ENCODE measurements at regions not wholly inside any gene's neighbourhood (a gene's known extent, or its start where the extent isn't known, plus 50 kb on each side); places are given as distances from the start of the nearest gene placed in this dataset.

GRCh38 chr6:62819640-62820039, 391.6 kb upstream of the FKBP1C start:
- DNase-seq = no peak
- ATAC-seq = no peak
- H3K4me1 ChIP-seq = no peaks in the 10 kb centered on the region
- H3K27me3 ChIP-seq = no peaks in the 10 kb centered on the region
- no peaks in the 10 kb centered on the region for H3K36me3 ChIP-seq
- TF ChIP-seq, protein P1, sequence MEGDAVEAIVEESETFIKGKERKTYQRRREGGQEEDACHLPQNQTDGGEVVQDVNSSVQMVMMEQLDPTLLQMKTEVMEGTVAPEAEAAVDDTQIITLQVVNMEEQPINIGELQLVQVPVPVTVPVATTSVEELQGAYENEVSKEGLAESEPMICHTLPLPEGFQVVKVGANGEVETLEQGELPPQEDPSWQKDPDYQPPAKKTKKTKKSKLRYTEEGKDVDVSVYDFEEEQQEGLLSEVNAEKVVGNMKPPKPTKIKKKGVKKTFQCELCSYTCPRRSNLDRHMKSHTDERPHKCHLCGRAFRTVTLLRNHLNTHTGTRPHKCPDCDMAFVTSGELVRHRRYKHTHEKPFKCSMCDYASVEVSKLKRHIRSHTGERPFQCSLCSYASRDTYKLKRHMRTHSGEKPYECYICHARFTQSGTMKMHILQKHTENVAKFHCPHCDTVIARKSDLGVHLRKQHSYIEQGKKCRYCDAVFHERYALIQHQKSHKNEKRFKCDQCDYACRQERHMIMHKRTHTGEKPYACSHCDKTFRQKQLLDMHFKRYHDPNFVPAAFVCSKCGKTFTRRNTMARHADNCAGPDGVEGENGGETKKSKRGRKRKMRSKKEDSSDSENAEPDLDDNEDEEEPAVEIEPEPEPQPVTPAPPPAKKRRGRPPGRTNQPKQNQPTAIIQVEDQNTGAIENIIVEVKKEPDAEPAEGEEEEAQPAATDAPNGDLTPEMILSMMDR (IDR thresholded peaks at IDR 0.05) = no peak
- WGBS, 2 donors = 82 to 85% methylated on average over 2 of the region's 2 CpGs
- intact Hi-C loops (cut with DNase I) = no loop called here
- peaks cover 0 to 31% (median 0%) of the 10 kb centered on the region in 11 donors for H3K9me3 ChIP-seq
- H3K27ac ChIP-seq = no peak overlapping the region
- H3K4me3 ChIP-seq = no peak overlapping the region

- WGBS, 2 donors = 56 to 57% methylated on average over 1 of the region's 1 CpG
These were observed 402.5 kb upstream of the FKBP1C start for GRCh38 chr6:62808565-62809293.

DNA sequence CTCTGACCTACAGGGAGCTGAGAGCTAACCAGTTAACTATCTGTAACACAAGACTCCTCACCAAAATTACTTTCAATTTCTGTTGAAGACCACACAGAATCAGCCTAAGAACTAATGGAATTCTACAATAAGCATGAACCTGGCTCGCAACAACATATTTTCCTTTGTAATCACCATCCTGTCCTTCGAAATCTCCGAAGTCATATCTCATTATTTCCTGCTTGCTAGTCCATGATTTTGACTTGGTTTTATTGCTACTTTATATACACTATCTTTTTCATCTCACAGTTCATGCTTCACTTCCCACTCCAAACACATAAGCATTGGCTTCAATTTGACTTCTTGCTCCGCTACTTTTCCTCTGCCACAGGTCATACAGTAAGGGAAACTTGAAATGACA, 405.8 kb upstream of the FKBP1C start:
- H3K27ac ChIP-seq = no peak overlapping the region
- no peak overlapping the region for H3K4me3 ChIP-seq
- no peaks in the 10 kb centered on the region for H3K4me1 ChIP-seq
- H3K36me3 ChIP-seq = no peaks in the 10 kb centered on the region
- WGBS, 2 donors = 45 to 62% methylated on average over 4 of the region's 4 CpGs
- TF ChIP-seq, protein P1 (IDR thresholded peaks at IDR 0.05) = no peak
- H3K9me3 ChIP-seq = peaks cover 0 to 14% (median 0%) of the 10 kb centered on the region in 11 donors
- DNase-seq (no peak), ATAC-seq (no peak)
- no peaks in the 10 kb centered on the region for H3K27me3 ChIP-seq
- intact Hi-C loops (cut with DNase I) = no loop called here

More at GRCh38 chr6:62808565-62809293, 402.5 kb upstream of the FKBP1C start:
- intact Hi-C loops (cut with DNase I) = no loop called here
- H3K36me3 ChIP-seq = no peaks in the 10 kb centered on the region
- H3K27me3 ChIP-seq = no peaks in the 10 kb centered on the region
- ATAC-seq (no peak), DNase-seq (no peak)
- H3K4me1 ChIP-seq = no peaks in the 10 kb centered on the region
- TF ChIP-seq, protein P1 (IDR thresholded peaks at IDR 0.05) = no peak
- H3K27ac ChIP-seq = no peak overlapping the region
- H3K4me3 ChIP-seq = no peak overlapping the region
- H3K9me3 ChIP-seq = no peaks in the 10 kb centered on the region

DNA sequence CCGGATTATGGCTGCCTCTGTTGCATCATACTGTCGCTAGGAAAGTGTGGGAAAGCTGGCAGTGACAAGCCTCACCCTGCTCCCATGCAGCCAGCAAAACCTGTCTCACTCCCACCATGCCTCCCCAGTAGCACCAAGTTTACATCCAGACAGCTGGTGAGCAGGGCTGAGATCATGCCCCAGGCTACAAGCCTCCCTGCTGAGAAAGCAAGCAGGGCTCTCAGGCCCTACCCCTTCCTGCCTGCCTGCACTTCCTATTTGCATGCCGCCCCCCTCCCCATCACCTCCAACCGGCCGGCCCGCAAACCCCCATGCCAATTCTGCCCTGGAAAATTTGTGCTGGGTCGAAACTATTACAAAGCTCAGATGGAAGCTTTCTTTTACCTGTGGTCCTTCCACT, 408.2 kb upstream of the FKBP1C start:
- DNase-seq (no peak), ATAC-seq (no peak)
- no peak overlapping the region for H3K4me3 ChIP-seq
- H3K4me1 ChIP-seq = no peaks in the 10 kb centered on the region
- WGBS, 2 donors = 77 to 84% methylated on average over 7 of the region's 7 CpGs
- peaks cover 0 to 14% (median 0%) of the 10 kb centered on the region in 11 donors for H3K9me3 ChIP-seq
- H3K27ac ChIP-seq = no peak overlapping the region
- intact Hi-C loops (cut with DNase I) = no loop called here
- TF ChIP-seq, protein P1 (IDR thresholded peaks at IDR 0.05) = no peak
- no peaks in the 10 kb centered on the region for H3K27me3 ChIP-seq
- H3K36me3 ChIP-seq = no peaks in the 10 kb centered on the region

Data from heart right ventricle (tissue), 16 donors.